Lung (tissue), 11 donors: ENCODE measurements at regions not wholly inside any gene's neighbourhood (a gene's known extent, or its start where the extent isn't known, plus 50 kb on each side); places are given as distances from the start of the nearest gene placed in this dataset.

Source experiments
- ATAC-seq: fragments of 200-7000 bp; cut with Tn5 transposase; one replicate; pipeline ENCODE4 v1.9.1; 2020; ENCODE audit warnings: moderate number of reproducible peaks; ENCODE audit not compliant: insufficient read depth, low FRiP score
- DNase-seq, 3 donors: peaks; one replicate each; pipeline ENCODE4 v3.0.0-alpha.2; 2013 to 2017
- H3K27ac ChIP-seq, 2 donors: one replicate each; pipeline ENCODE4 v1.5.1; 2013; ENCODE audit warnings: mild to moderate bottlenecking in 2 of 2, moderate library complexity in 2 of 2, control low read depth in 1 of 2, inconsistent platforms in 1 of 2, low read depth in 1 of 2, low read length in 1 of 2
- H3K27me3 ChIP-seq, 3 donors: one replicate each; pipeline ENCODE4 v1.5.1; 2013; ENCODE audit warnings: low read length in 2 of 3; ENCODE audit not compliant: control insufficient read depth in 3 of 3, insufficient read depth in 3 of 3
- H3K36me3 ChIP-seq, 4 donors: one replicate each; pipeline ENCODE4 v1.5.1; 2013; ENCODE audit warnings: low read length in 4 of 4, mild to moderate bottlenecking in 1 of 4, moderate library complexity in 1 of 4; ENCODE audit not compliant: control insufficient read depth in 4 of 4, insufficient read depth in 4 of 4
- H3K4me1 ChIP-seq, 5 donors: one replicate each; pipeline ENCODE4 v1.5.1; 2013; ENCODE audit warnings: low read length in 5 of 5, mild to moderate bottlenecking in 2 of 5, moderate library complexity in 1 of 5; ENCODE audit not compliant: control insufficient read depth in 5 of 5, insufficient read depth in 5 of 5
- H3K4me3 ChIP-seq: one replicate; pipeline ENCODE4 v1.5.1; 2013; ENCODE audit warnings: mild to moderate bottlenecking, control low read depth, moderate library complexity
- H3K9ac ChIP-seq, 2 donors: one replicate each; pipeline ENCODE4 v1.5.1; 2013; ENCODE audit warnings: low read length in 2 of 2, control low read depth in 1 of 2; ENCODE audit not compliant: insufficient read depth in 1 of 2
- H3K9me3 ChIP-seq, 4 donors: one replicate each; pipeline ENCODE4 v1.5.1; 2013; ENCODE audit warnings: low read length in 3 of 4, mild to moderate bottlenecking in 1 of 4, moderate library complexity in 1 of 4; ENCODE audit not compliant: control insufficient read depth in 4 of 4, insufficient read depth in 3 of 4
- WGBS, 2 donors: extraction: QIAGEN DNeasy Blood & Tissue Kit; methylation state at CpG; one replicate each; pipeline ENCODE4 v1.1.7; 2013; 5-methylcytosine and 5-hydroxymethylcytosine counted together
- TF ChIP-seq, protein P1 (sequence below): IDR thresholded peaks from 2 replicates; pipeline ENCODE4 v1.5.1; 2012; ENCODE audit warnings: mild to moderate bottlenecking; ENCODE audit errors: control extremely low read depth, extremely low read depth
- donor health status: control.
- donor health status: control.
- donor health status: Bipolar disorder and iron deficiency.
- donor health status: healthy.
- donor health status: DM: yes; HTN: yes; CAD: no.

- no peak overlapping the region for H3K27ac ChIP-seq
- TF ChIP-seq, protein P1, sequence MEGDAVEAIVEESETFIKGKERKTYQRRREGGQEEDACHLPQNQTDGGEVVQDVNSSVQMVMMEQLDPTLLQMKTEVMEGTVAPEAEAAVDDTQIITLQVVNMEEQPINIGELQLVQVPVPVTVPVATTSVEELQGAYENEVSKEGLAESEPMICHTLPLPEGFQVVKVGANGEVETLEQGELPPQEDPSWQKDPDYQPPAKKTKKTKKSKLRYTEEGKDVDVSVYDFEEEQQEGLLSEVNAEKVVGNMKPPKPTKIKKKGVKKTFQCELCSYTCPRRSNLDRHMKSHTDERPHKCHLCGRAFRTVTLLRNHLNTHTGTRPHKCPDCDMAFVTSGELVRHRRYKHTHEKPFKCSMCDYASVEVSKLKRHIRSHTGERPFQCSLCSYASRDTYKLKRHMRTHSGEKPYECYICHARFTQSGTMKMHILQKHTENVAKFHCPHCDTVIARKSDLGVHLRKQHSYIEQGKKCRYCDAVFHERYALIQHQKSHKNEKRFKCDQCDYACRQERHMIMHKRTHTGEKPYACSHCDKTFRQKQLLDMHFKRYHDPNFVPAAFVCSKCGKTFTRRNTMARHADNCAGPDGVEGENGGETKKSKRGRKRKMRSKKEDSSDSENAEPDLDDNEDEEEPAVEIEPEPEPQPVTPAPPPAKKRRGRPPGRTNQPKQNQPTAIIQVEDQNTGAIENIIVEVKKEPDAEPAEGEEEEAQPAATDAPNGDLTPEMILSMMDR = no peak
- H3K9ac ChIP-seq = no peak overlapping the region
- WGBS, 2 donors = 63 to 74% methylated on average over 6 of the region's 6 CpGs
- H3K4me3 ChIP-seq = no peak overlapping the region
- no peaks in the 10 kb centered on the region for H3K9me3 ChIP-seq
- no peaks in the 10 kb centered on the region for H3K36me3 ChIP-seq
- H3K4me1 ChIP-seq = no peaks in the 10 kb centered on the region
- no peak for DNase-seq
- no peak for ATAC-seq
- no peaks in the 10 kb centered on the region for H3K27me3 ChIP-seq
These were observed 624.4 kb upstream of the RORB start for GRCh38 chr9:73872701-73873100.

- Histone ChIP-seq H3K9ac (no peak overlapping the region), H3K4me1 (no peaks in the 10 kb centered on the region), H3K36me3 (no peaks in the 10 kb centered on the region), H3K27me3 (no peaks in the 10 kb centered on the region), H3K9me3 (peaks cover 0 to 3% (median 0%) of the 10 kb centered on the region in 4 donors), H3K27ac (no peak overlapping the region), H3K4me3 (no peak overlapping the region)
- TF ChIP-seq, protein P1 = no peak
- WGBS, 2 donors = 53 to 74% methylated on average over 3 of the region's 3 CpGs
- no peak for DNase-seq
- ATAC-seq = no peak
These were observed 617.0 kb upstream of the RORB start for GRCh38 chr9:73880101-73880500.

GRCh38 chr9:73889023-73889422, 608.1 kb upstream of the RORB start:
- H3K9ac ChIP-seq = no peak overlapping the region
- H3K4me3 ChIP-seq = no peak overlapping the region
- TF ChIP-seq, protein P1 = no peak
- H3K9me3 ChIP-seq = peaks cover 0 to 8% (median 0%) of the 10 kb centered on the region in 4 donors
- H3K4me1 ChIP-seq = no peaks in the 10 kb centered on the region
- DNase-seq (no peak), ATAC-seq (no peak)
- H3K27me3 ChIP-seq = no peaks in the 10 kb centered on the region
- H3K27ac ChIP-seq = no peak overlapping the region
- no peaks in the 10 kb centered on the region for H3K36me3 ChIP-seq
- 90% methylated on average over 2 of the region's 2 CpGs for WGBS, 2 donors

DNA sequence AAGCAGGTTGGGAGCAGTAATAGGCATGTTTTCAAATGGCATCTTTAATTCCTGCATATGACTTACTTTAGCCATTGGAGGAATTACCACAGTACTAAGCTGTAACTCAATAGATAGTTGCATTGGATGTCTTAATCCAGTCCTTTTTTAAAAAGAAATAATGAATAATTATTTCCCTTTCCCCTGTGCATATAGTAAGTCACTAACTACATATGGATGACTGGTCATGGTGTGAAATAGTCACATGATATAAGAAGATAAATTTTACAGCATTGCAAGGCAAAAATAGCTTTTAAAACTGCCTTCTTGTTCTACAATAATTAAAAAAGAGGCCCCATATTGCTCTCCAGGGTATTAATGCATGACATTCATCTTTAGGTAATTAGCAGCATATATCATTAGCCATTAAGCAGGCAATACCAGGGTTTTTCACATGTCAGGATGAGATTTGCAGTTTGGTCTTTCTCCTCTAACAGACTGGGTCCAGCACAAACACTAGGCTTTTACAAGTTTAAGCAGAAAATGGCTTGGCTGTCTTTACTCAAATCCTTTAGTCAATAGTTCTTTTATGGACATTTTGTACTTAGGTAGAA, 606.4 kb upstream of the RORB start:
- Histone ChIP-seq H3K27me3 (no peaks in the 10 kb centered on the region), H3K9me3 (peaks cover 0 to under 1% (median 0%) of the 10 kb centered on the region in 4 donors), H3K9ac (no peak overlapping the region), H3K4me1 (no peaks in the 10 kb centered on the region), H3K4me3 (no peak overlapping the region), H3K36me3 (no peaks in the 10 kb centered on the region), H3K27ac (no peak overlapping the region)
- no peak for ATAC-seq
- no peak for DNase-seq
- TF ChIP-seq, protein P1 = no peak
